ENCODE measurements at regions not wholly inside any gene's neighbourhood (a gene's known extent, or its start where the extent isn't known, plus 50 kb on each side); places are given as distances from the start of the nearest gene placed in this dataset.

GRCh38 chr11:103550811-103551210 lies 441.6 kb downstream of the DYNC2H1 start:
- Histone ChIP-seq H3K9me3 (no peaks in the 10 kb centered on the region), H3K27me3 (ENCODE audit: low read depth) (no peaks in the 10 kb centered on the region), H3K27ac (no peak overlapping the region), H3K4me1 (no peaks in the 10 kb centered on the region), H3K4me3 (no peak overlapping the region), H3K36me3 (no peaks in the 10 kb centered on the region)
- TF ChIP-seq, protein P1, sequence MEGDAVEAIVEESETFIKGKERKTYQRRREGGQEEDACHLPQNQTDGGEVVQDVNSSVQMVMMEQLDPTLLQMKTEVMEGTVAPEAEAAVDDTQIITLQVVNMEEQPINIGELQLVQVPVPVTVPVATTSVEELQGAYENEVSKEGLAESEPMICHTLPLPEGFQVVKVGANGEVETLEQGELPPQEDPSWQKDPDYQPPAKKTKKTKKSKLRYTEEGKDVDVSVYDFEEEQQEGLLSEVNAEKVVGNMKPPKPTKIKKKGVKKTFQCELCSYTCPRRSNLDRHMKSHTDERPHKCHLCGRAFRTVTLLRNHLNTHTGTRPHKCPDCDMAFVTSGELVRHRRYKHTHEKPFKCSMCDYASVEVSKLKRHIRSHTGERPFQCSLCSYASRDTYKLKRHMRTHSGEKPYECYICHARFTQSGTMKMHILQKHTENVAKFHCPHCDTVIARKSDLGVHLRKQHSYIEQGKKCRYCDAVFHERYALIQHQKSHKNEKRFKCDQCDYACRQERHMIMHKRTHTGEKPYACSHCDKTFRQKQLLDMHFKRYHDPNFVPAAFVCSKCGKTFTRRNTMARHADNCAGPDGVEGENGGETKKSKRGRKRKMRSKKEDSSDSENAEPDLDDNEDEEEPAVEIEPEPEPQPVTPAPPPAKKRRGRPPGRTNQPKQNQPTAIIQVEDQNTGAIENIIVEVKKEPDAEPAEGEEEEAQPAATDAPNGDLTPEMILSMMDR (IDR thresholded peaks at IDR 0.05) = no peak
- no peak for ATAC-seq
- intact Hi-C loops (cut with DNase I) = no loop called here
- no peak for DNase-seq

GRCh38 chr11:103552086-103552485 lies 442.9 kb downstream of the DYNC2H1 start:
- intact Hi-C loops (cut with DNase I) = no loop called here
- Histone ChIP-seq H3K4me3 (no peak overlapping the region), H3K4me1 (no peaks in the 10 kb centered on the region), H3K27ac (no peak overlapping the region), H3K36me3 (no peaks in the 10 kb centered on the region), H3K27me3 (ENCODE audit: low read depth) (no peaks in the 10 kb centered on the region), H3K9me3 (no peaks in the 10 kb centered on the region)
- TF ChIP-seq, protein P1 (IDR thresholded peaks at IDR 0.05) = no peak
- ATAC-seq (no peak), DNase-seq (no peak)

- H3K27me3 ChIP-seq (ENCODE audit: low read depth) = no peaks in the 10 kb centered on the region
- no peak for ATAC-seq
- H3K9me3 ChIP-seq = no peaks in the 10 kb centered on the region
- H3K36me3 ChIP-seq = no peaks in the 10 kb centered on the region
- H3K4me3 ChIP-seq = no peak overlapping the region
- TF ChIP-seq, protein P1 (IDR thresholded peaks at IDR 0.05) = no peak
- no peak for DNase-seq
- no peak overlapping the region for H3K27ac ChIP-seq
- H3K4me1 ChIP-seq = no peaks in the 10 kb centered on the region
- intact Hi-C loops (cut with DNase I) = no loop called here
These were observed 446.9 kb downstream of the DYNC2H1 start for GRCh38 chr11:103556171-103556570.

DNA sequence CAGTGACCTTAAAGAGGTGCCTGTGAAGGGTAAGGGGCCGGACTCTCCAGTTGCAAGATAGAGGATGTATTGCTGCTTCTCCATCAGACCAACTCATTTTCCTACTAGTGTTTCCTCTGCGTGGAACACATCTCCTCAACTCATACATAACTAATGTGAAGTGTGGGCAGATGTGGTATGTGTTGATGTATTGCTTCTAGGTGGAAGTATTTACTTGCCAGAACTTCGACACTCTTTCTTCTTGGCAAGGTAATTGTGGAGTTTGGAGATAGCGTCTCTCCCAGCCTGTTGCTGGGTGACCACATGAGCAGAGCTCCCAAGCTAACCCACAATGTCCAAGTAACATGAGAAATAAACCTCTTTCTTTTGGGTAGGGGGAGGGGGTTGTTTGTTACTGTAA lies 456.9 kb downstream of the DYNC2H1 start:
- TF ChIP-seq, protein P1 (IDR thresholded peaks at IDR 0.05) = no peak
- Histone ChIP-seq H3K27me3 (ENCODE audit: low read depth) (no peaks in the 10 kb centered on the region), H3K27ac (no peak overlapping the region), H3K4me3 (no peak overlapping the region), H3K36me3 (no peaks in the 10 kb centered on the region), H3K9me3 (no peaks in the 10 kb centered on the region), H3K4me1 (no peaks in the 10 kb centered on the region)
- ATAC-seq (no peak), DNase-seq (no peak)
- intact Hi-C loops (cut with DNase I) = no loop called here

DNA sequence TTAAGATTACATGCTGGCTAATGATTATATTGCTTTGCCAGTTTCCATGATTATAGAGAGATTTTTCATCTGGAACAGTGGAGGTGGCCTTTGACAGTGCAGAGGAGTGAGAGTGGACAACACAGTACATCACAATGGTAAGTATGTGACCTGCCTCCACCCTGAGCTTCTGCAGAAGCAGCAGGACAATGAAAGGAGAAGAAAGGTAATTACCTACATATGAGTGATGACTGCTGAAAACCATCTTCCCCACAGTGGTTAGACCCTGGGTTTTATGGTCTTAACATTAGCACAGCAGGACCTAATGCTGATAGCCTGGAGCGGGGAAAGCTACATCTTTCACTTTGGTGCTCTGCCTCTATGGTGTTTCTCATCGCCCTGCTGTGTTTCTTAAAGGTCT lies 454.7 kb upstream of the DDI1 start:
- intact Hi-C loops (cut with DNase I) = no loop called here
- no peaks in the 10 kb centered on the region for H3K27me3 ChIP-seq (ENCODE audit: low read depth)
- DNase-seq = no peak
- H3K27ac ChIP-seq = no peak overlapping the region
- no peaks in the 10 kb centered on the region for H3K36me3 ChIP-seq
- no peaks in the 10 kb centered on the region for H3K4me1 ChIP-seq
- no peak overlapping the region for H3K4me3 ChIP-seq
- no peak for ATAC-seq
- no peaks in the 10 kb centered on the region for H3K9me3 ChIP-seq
- TF ChIP-seq, protein P1 (IDR thresholded peaks at IDR 0.05) = no peak

- Histone ChIP-seq H3K4me3 (no peak overlapping the region), H3K27ac (no peak overlapping the region), H3K27me3 (ENCODE audit: low read depth) (no peaks in the 10 kb centered on the region), H3K4me1 (no peaks in the 10 kb centered on the region), H3K36me3 (no peaks in the 10 kb centered on the region), H3K9me3 (no peaks in the 10 kb centered on the region)
- ATAC-seq (no peak), DNase-seq (no peak)
- TF ChIP-seq, protein P1 (IDR thresholded peaks at IDR 0.05) = no peak
- intact Hi-C loops (cut with DNase I) = no loop called here
These were observed 454.0 kb upstream of the DDI1 start for GRCh38 chr11:103582351-103582909.
